ENCODE measurements at regions not wholly inside any gene's neighbourhood (a gene's known extent, or its start where the extent isn't known, plus 50 kb on each side); places are given as distances from the start of the nearest gene placed in this dataset.

- TF ChIP-seq SUZ12 (IDR thresholded peaks at IDR 0.05; ENCODE audit: extremely low read depth, insufficient read depth, insufficient read length) (no peak), YY1 (IDR thresholded peaks at IDR 0.05; ENCODE audit: insufficient read depth, insufficient read length) (no peak)
These were observed 350.4 kb downstream of the SPRY1 start for GRCh38 chr4:123747016-123747415.

Measured in NT2/D1 (cell line).